ENCODE measurements at regions not wholly inside any gene's neighbourhood (a gene's known extent, or its start where the extent isn't known, plus 50 kb on each side); places are given as distances from the start of the nearest gene placed in this dataset.

- ChIA-PET CTCF (no interaction called here), POLR2A (no interaction called here)
- DNase-seq (ENCODE audit: low read depth, low spot score) = no peak
- no peak for TF ChIP-seq CTCF (IDR thresholded peaks at IDR 0.05; ENCODE audit: low read depth, low read length)
- H3K4me3 ChIP-seq (ENCODE audit: low read depth, low read length) = no peak overlapping the region
- H3K9me3 ChIP-seq (ENCODE audit: control insufficient read depth, insufficient read depth, low read length) = no peaks in the 10 kb centered on the region
- no peaks in the 10 kb centered on the region for H3K27me3 ChIP-seq (ENCODE audit: control insufficient read depth, insufficient read depth, low read length)
- H3K27ac ChIP-seq (ENCODE audit: low read depth, low read length) = no peak overlapping the region
These were observed 250.3 kb upstream of the RASGRP1 start for GRCh38 chr15:38814891-38815290.

GRCh38 chr15:38817427-38818156 lies 253.0 kb upstream of the RASGRP1 start:
- Histone ChIP-seq H3K4me3 (ENCODE audit: low read depth, low read length) (no peak overlapping the region), H3K27ac (ENCODE audit: low read depth, low read length) (no peak overlapping the region), H3K27me3 (ENCODE audit: control insufficient read depth, insufficient read depth, low read length) (no peaks in the 10 kb centered on the region), H3K9me3 (ENCODE audit: control insufficient read depth, insufficient read depth, low read length) (no peaks in the 10 kb centered on the region)
- ChIA-PET CTCF (interaction anchor here (0.7 to 1.7 kb wide), 14 partner anchors 10 to 761 kb away, joined by 3 to 11 read pairs (median 3); no protein-coding TSS in a partner anchor), POLR2A (no interaction called here)
- DNase-seq (ENCODE audit: low read depth, low spot score) = peak; percentile 8
- TF ChIP-seq CTCF (IDR thresholded peaks at IDR 0.05; ENCODE audit: low read depth, low read length) = peak; percentile 99

DNA sequence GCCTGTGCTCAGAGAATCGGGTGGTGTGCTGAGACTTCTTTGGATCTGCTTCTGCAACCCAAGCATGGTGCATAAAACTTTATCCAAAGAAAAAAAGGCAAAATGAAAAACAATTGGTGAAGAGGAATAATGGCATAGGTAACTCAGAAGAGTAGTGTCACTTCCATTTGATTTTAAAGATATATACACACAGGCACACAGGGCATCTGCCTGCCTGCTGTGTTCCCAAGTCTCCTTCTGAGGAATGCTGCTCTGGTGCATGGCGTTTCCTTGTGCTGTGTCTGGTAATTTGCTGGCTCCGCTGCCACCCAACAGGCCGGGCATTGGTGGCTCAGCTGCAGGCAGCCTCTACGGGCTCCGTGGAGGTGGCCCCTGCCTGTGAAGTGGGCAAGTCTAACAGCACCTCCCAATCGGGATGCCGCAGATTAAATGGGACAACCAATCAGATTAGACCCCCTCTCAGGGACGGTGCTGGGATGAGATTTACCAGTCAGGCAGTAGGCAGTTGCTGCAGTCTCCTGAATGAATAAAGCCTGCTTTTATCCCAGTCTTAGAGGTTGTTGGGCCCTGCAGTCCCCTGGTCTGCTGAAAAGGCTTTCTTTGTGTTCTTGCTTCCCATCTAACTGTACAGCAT lies 253.7 kb upstream of the RASGRP1 start:
- DNase-seq (ENCODE audit: low read depth, low spot score) = no peak
- CTCF ChIA-PET = no interaction called here
- Histone ChIP-seq H3K27ac (ENCODE audit: low read depth, low read length) (no peak overlapping the region), H3K4me3 (ENCODE audit: low read depth, low read length) (no peak overlapping the region), H3K27me3 (ENCODE audit: control insufficient read depth, insufficient read depth, low read length) (no peaks in the 10 kb centered on the region), H3K9me3 (ENCODE audit: control insufficient read depth, insufficient read depth, low read length) (no peaks in the 10 kb centered on the region)
- no peak for TF ChIP-seq CTCF (IDR thresholded peaks at IDR 0.05; ENCODE audit: low read depth, low read length)
- POLR2A ChIA-PET = no interaction called here

GRCh38 chr15:38819387-38819950 lies 254.9 kb upstream of the RASGRP1 start:
- H3K9me3 ChIP-seq (ENCODE audit: control insufficient read depth, insufficient read depth, low read length) = no peaks in the 10 kb centered on the region
- no peak overlapping the region for H3K4me3 ChIP-seq (ENCODE audit: low read depth, low read length)
- no peak for TF ChIP-seq CTCF (IDR thresholded peaks at IDR 0.05; ENCODE audit: low read depth, low read length)
- ChIA-PET POLR2A (no interaction called here), CTCF (no interaction called here)
- no peak overlapping the region for H3K27ac ChIP-seq (ENCODE audit: low read depth, low read length)
- H3K27me3 ChIP-seq (ENCODE audit: control insufficient read depth, insufficient read depth, low read length) = no peaks in the 10 kb centered on the region
- no peak for DNase-seq (ENCODE audit: low read depth, low spot score)

DNA sequence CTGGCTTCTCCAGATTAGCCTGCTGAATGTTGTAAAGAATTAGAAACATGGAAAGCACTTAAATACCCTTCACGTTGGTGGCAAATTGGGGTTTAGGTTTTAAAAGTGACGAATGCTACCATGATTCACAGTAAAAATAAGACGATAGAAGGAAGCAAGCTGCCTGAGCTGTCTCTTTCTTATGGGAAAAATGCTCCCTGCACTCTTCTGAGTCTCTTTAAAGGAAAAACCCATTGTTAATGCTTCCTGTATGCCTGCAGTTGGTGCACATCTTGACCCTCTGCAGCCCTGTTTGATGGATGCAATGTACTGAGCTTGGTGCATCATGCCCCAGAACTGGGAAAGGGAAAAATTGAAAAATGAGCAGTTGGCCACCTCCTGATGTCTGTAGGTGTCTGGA lies 258.6 kb upstream of the RASGRP1 start:
- TF ChIP-seq CTCF (IDR thresholded peaks at IDR 0.05; ENCODE audit: low read depth, low read length) = no peak
- H3K9me3 ChIP-seq (ENCODE audit: control insufficient read depth, insufficient read depth, low read length) = no peaks in the 10 kb centered on the region
- ChIA-PET POLR2A (no interaction called here), CTCF (interaction anchor here (1.0 kb wide), 1 partner anchor 934 kb away, joined by 3 read pairs; no protein-coding TSS in a partner anchor)
- H3K4me3 ChIP-seq (ENCODE audit: low read depth, low read length) = no peak overlapping the region
- H3K27me3 ChIP-seq (ENCODE audit: control insufficient read depth, insufficient read depth, low read length) = no peaks in the 10 kb centered on the region
- DNase-seq (ENCODE audit: low read depth, low spot score) = no peak
- H3K27ac ChIP-seq (ENCODE audit: low read depth, low read length) = no peak overlapping the region
